HEK293T (cell line): ENCODE measurements at regions not wholly inside any gene's neighbourhood (a gene's known extent, or its start where the extent isn't known, plus 50 kb on each side); places are given as distances from the start of the nearest gene placed in this dataset.
A peak's percentile ranks its signal among the peaks of the same experiment; 100 is the strongest.
"Not testable (repeated sequence)": the region's sequence is repeated elsewhere in the genome, so short reads cannot be mapped to it uniquely, and the experiment has no call there.

Experiments
- CTCF ChIA-PET: fragments of 350-600 bp; formaldehyde crosslinking; extraction: SDS; loops from one replicate; lab custom pipeline; 2021; ENCODE audit warnings: antibody characterized with exemption, inconsistent platforms; lab: Yijun Ruan, JAX
- POLR2A ChIA-PET: fragments of 350-600 bp; formaldehyde crosslinking; extraction: SDS; loops from one replicate; lab custom pipeline; 2020; ENCODE audit warnings: antibody characterized with exemption, inconsistent platforms; lab: Yijun Ruan, JAX
- DNase-seq: peaks from one replicate; pipeline ENCODE4 v3.0.0; 2012; ENCODE audit warnings: mixed read lengths; ENCODE audit errors: extremely low spot score
- ARNT ChIP-seq: fragments of 450-650 bp; IDR thresholded peaks from 2 replicates; pipeline ENCODE4 v1.6.1; 2017; ENCODE audit warnings: mild to moderate bottlenecking
- BHLHE40 ChIP-seq: fragments of 450-650 bp; IDR thresholded peaks from 2 replicates; pipeline ENCODE4 v1.6.1; 2016; ENCODE audit warnings: mild to moderate bottlenecking, moderate library complexity, borderline replicate concordance
- CTBP1 ChIP-seq: fragments of 450-650 bp; IDR thresholded peaks from 2 replicates; pipeline ENCODE4 v1.6.1; 2016; ENCODE audit warnings: borderline replicate concordance
- ELF4 ChIP-seq: fragments of 450-650 bp; IDR thresholded peaks from 2 replicates; pipeline ENCODE4 v1.6.1; 2017; ENCODE audit warnings: antibody characterized with exemption
- FOXA1 ChIP-seq: fragments of 450-650 bp; IDR thresholded peaks from 2 replicates; pipeline ENCODE4 v1.6.1; 2016; ENCODE audit warnings: mild to moderate bottlenecking
- FOXK2 ChIP-seq: fragments of 450-650 bp; IDR thresholded peaks from 2 replicates; pipeline ENCODE4 v1.6.1; 2016; ENCODE audit warnings: mild to moderate bottlenecking
- FOXM1 ChIP-seq: fragments of 450-650 bp; IDR thresholded peaks from 2 replicates; pipeline ENCODE4 v1.6.1; 2017; ENCODE audit warnings: mild to moderate bottlenecking, borderline replicate concordance
- HDGF ChIP-seq: fragments of 450-650 bp; IDR thresholded peaks from 2 replicates; pipeline ENCODE4 v1.6.1; 2017; ENCODE audit warnings: antibody characterized with exemption, borderline replicate concordance
- L3MBTL2 ChIP-seq: fragments of 450-650 bp; conservative IDR thresholded peaks from 2 replicates; pipeline ENCODE4 v1.6.1; 2016; ENCODE audit warnings: mild to moderate bottlenecking
- LEF1 ChIP-seq: fragments of 450-650 bp; IDR thresholded peaks from 2 replicates; pipeline ENCODE4 v1.6.1; 2017; ENCODE audit warnings: mild to moderate bottlenecking, borderline replicate concordance
- NFRKB ChIP-seq: fragments of 450-650 bp; IDR thresholded peaks from 2 replicates; pipeline ENCODE4 v1.6.1; 2016; ENCODE audit warnings: mild to moderate bottlenecking, moderate library complexity
- SP1 ChIP-seq: fragments of 450-650 bp; IDR thresholded peaks from 2 replicates; pipeline ENCODE4 v1.6.1; 2017
- SUZ12 ChIP-seq: fragments of 450-650 bp; IDR thresholded peaks from 2 replicates; pipeline ENCODE4 v1.6.1; 2016; ENCODE audit warnings: mild to moderate bottlenecking
- TARDBP ChIP-seq: fragments of 450-650 bp; IDR thresholded peaks from 2 replicates; pipeline ENCODE4 v1.6.1; 2016
- ZNF384 ChIP-seq: fragments of 450-650 bp; IDR thresholded peaks from 2 replicates; pipeline ENCODE4 v1.6.1; 2016
- TF ChIP-seq, protein P1 (sequence below): fragments of 450-650 bp; IDR thresholded peaks from 2 replicates; pipeline ENCODE4 v1.6.1; 2016

DNA sequence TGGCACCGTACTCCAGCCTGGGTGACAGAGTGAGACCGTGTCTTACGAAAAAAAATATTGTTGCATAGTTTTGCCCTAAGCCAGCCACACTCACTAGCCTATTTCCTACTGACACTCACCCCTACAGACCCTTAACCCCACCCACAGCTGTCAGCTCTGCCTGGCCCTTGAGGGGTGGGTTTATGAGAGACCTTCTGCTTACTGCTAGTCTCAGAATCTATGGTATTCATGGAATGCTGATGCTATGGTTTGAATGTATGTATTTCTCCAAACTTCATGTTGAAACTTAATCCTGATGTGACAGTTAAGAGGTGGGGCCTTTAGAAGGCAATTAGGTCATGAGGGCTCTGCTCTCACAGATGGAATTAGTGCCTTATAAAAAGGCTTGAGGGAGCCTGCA, 79.2 kb upstream of the LRCH1 start:
- POLR2A ChIA-PET: no interaction called here
- no peak for DNase-seq
- CTCF ChIA-PET: no interaction called here
- TF ChIP-seq HDGF (no peak), CTBP1 (no peak), LEF1 (no peak), FOXM1 (no peak), L3MBTL2 (no peak)

DNA sequence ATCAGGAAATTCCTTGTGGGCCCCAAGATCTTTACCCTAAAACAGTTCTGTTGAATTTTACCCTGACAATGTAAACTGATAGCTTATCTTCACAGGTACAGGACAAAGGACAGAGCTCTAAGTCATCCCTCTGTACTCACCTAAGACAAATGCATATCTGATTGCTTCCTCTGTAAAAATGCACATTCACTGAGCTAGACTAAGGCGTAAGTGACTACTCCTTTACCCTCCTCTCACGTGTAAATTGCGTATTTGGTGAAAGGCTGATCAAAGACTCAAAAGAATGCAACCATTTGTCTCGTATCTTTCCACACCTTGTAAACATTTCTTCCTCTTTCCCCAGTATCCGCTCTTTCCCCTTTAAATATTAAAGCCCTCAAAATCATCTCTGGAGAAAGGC, 80.6 kb upstream of the LRCH1 start:
- no peak for DNase-seq

DNA sequence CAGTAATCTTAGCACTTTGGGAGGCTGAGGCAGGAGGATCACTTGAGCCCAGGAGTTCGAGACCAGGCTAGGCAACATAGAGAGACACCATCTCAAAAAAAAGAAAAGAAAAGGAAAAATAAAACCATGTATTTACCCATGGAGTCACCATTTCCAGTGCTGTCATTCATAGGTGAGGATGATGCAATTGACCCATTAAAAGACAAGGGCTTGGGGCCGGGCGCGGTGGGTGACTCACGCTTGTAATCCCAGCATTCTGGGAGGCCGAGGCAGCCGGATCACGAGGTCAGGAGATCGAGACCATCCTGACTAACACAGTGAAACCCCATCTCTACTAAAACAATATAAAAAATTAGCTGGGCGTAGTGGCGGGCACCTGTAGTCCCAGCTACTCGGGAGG, 82.6 kb upstream of the RUBCNL start:
- POLR2A ChIA-PET, CTCF ChIA-PET: not testable (repeated sequence)
- TF ChIP-seq, protein P1, sequence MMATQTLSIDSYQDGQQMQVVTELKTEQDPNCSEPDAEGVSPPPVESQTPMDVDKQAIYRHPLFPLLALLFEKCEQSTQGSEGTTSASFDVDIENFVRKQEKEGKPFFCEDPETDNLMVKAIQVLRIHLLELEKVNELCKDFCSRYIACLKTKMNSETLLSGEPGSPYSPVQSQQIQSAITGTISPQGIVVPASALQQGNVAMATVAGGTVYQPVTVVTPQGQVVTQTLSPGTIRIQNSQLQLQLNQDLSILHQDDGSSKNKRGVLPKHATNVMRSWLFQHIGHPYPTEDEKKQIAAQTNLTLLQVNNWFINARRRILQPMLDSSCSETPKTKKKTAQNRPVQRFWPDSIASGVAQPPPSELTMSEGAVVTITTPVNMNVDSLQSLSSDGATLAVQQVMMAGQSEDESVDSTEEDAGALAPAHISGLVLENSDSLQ: peak; percentile 42; the same call in 1 of the 2 replicates

More for the DNA sequence above, 80.6 kb upstream of the LRCH1 start:
- ChIA-PET POLR2A (no interaction called here), CTCF (no interaction called here)
- no peak for TF ChIP-seq CTBP1

DNA sequence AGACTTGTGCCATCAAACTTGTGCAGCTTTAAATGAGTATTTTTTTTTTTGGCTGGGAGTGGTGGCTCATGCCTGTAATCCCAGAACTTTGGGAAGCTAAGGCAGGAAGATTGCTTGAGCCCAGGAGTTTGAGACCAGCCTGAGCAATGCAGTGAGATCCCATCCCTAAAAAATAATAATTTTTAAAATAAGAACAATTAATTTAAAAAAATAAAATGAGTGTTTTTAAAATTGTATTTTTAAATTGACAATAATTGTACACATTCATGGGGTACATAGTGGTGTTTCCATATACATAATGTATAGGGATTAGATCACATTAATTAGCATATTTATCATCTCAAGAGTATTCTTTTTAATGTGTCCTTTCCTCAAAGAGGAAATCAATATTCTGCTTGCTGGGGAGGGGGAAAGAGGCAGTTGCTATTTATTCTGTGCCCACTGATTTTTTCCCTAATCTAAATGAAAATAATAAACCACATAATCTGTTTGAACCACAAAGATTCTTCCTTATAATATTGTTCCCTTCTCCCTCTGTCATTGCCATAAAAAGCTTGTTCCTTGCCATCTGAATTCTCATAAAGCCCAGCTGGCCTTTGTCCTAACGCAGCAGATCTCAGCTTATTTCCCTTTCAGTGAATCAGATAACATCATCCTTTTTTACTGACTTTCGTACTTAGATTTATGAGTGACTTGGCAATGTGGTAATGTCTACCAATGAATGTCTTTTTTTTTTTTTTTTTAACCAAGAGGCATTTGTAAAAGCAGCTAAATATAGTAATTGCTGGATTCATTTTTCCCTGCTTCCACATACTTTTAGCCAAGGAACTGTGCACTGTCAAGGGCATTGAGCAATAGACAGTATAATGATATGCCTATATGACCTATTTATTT, 81.8 kb upstream of the RUBCNL start:
- TF ChIP-seq, protein P1: peak; percentile 90
- TF ChIP-seq FOXM1 (no peak), ZNF384 (peak; percentile 88)
- no peak for DNase-seq
- CTCF ChIA-PET: interaction anchor here (0.6 kb wide), 2 partner anchors 22 to 186 kb away, joined by 4 to 5 read pairs; no protein-coding TSS in a partner anchor
- POLR2A ChIA-PET: no interaction called here

More for the DNA sequence above, 82.6 kb upstream of the RUBCNL start:
- not testable (repeated sequence) for DNase-seq

DNA sequence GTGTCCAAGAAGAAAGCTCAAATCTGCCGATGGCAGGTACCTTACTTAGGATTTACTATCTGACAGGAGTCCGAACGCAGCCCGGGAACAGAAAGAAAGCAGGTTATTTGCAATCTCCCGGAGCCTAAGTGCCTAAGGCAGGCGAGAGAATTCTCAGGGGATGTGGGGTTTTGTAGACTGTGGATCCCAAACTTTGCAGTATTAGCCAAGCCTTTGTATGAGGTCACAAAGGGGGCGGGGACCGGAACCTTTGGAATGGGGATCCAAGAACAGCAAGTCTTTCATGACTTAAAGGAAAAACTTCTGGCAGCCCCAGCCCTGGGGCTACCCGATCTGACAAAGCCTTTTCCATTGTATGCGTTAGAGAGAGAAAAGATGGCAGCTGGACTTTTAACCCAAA, 80.6 kb upstream of the RUBCNL start:
- POLR2A ChIA-PET, CTCF ChIA-PET, DNase-seq: not testable (repeated sequence)

DNA sequence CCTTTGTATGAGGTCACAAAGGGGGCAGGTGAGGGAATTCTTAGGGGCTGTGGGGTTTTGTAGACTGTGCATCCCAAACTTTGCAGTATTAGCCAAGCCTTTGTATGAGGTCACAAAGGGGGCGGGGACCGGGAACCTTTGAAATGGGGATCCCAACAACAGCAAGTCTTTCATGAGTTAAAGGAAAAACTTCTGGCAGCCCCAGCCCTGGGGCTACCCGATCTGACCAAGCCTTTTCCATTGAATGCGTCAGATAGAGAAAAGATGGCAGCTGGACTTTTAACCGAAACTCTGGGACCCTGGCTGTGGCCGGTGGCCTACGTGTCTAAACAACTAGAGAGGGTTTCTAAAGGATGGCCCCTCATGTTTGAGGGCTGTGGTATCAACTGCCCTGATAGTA, 79.0 kb upstream of the RUBCNL start:
- CTCF ChIA-PET: interaction anchor here (0.7 kb wide), 1 partner anchor 56 kb away, joined by 4 read pairs; no protein-coding TSS in a partner anchor
- DNase-seq, POLR2A ChIA-PET: not testable (repeated sequence)

DNA sequence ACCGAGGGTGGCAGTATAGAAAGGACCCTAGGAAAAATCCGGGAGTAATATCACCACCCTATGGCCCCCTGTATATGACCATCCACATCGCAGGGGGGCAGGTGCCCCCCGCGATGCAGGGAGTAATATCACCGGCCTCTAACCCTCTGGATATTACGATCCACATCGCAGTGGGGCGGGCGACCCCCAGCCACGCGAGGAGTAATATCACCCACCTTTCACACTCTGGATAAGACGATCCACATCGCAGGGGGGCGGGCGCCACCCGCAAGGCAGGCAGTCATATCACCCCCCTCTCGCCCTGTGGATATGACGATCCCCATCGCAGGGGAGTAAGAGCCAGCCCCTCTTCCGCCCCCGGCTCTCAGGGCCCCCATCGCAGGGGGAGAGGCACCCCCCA, 76.7 kb upstream of the RUBCNL start:
- ChIA-PET CTCF (no interaction called here), POLR2A (no interaction called here)
- TF ChIP-seq ARNT (no peak), FOXM1 (no peak), HDGF (no peak), LEF1 (no peak), ELF4 (no peak), ZNF384 (no peak), FOXK2 (no peak), NFRKB (no peak), SUZ12 (no peak), SP1 (no peak), TARDBP (no peak), BHLHE40 (no peak), CTBP1 (no peak), FOXA1 (no peak), L3MBTL2 (no peak)
- TF ChIP-seq, protein P1: no peak
- DNase-seq: no peak

DNA sequence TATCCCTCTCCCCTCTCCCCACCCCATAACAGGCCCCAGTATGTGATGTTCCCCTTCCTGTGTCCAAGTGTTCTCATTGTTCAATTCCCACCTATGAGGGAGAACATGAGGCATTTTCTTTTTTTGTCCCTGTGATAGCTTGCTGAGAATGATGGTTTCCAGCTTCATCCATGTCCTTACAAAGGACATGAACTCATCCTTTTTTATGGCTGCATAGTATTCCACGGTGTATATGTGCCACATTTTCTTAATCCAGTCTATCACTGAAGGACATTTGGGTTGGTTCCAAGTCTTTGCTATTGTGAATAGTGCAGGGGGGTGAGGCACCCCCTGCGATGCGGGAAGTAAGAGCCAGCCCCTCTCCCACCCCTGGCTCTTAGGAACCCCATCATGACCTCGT, 73.2 kb upstream of the RUBCNL start:
- POLR2A ChIA-PET, DNase-seq, CTCF ChIA-PET: not testable (repeated sequence)

DNA sequence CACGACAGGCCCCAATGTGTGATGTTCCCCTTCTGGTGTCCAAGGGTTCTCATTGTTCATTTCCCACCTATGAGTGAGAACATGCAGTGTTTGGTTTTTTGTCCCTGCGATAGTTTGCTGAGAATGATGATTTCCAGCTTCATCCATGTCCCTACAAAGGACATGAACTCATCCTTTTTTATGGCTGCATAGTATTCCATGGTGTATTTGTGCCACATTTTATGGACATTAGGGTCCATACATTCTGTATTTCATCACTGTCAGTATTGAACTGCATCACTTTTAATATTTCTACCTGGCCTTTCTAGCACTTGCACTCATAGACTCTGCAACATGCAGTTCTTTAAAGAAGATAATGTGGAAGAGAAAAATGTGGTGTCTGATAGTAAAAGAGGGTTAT, 70.2 kb upstream of the RUBCNL start:
- DNase-seq, CTCF ChIA-PET, POLR2A ChIA-PET: not testable (repeated sequence)

DNA sequence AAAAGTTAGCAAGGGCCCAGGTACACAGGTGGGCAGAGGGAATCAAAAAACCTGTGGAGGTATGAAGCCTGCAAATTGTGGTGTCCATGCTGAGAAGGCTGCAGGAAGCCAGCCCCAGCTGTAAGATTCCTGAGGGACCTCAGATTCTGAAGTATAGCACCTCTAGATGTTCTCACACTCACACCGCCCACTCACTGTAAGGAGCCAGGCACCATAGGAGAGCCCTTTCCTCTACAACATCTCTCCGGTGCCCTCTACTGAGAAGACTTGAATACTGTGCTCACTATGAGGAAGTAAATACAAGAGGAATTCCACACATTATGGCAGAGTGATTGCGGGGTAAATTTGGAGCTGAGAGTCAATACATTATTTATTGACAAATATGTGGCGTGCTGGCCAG, 68.9 kb upstream of the RUBCNL start:
- DNase-seq, POLR2A ChIA-PET: not testable (repeated sequence)
- CTCF ChIA-PET: interaction anchor here (0.7 kb wide), 1 partner anchor 19 kb away, joined by 3 read pairs; no protein-coding TSS in a partner anchor

DNA sequence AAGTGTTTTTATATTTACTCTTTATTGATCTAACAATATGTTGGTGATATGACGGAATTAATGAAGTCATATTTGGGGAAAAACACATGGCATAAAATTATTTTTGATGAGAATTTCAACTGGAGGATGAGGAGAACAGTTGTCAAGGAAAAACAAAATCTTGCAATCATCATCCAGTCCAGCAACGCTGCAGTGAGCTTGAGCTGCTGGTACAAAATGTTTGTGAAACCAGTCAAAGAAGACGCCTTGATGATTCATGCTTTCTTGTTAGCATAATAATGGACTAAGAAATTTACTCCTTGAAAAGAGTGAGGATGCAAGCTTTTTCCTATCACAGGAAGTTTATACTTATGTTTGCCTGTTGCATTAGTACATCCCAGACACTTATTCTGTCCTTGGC, 64.1 kb upstream of the RUBCNL start:
- DNase-seq, POLR2A ChIA-PET, CTCF ChIA-PET: not testable (repeated sequence)

DNA sequence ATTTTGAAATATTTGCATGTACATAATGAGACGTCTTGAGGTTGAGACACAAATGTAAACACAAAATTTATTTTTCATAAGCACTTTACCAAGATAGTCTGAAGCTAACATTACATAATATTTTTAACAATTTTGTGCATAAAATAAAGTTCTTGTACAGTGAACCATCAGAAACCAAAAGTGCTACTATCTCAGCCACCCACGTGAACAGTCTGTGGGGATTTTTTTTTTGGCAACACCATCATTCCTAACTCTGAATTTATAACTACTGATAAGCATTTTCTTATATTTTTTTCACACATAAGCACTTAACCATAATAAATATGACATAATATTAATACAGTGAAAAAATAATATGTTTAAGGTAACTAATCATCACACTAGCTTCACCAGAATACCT, 62.9 kb upstream of the RUBCNL start:
- POLR2A ChIA-PET, DNase-seq, CTCF ChIA-PET: not testable (repeated sequence)

DNA sequence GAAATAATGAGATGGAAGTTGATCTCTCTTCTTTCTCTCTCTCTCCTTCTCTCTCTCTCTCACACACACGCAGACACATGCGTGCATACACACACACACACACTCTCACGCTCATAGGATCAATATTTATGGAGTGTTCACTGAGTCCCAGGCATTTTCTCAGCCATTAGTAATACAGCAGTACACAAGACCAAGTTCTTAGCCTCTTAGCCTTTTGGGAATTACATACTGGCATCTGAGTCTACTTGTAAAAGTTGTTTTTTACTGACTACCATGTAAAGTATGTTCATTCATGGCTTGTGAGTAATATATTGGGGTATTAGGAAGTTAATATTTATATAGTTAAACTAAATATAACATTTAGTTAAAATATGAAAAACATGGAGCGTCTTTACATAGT, 61.1 kb upstream of the RUBCNL start:
- DNase-seq, POLR2A ChIA-PET, CTCF ChIA-PET: not testable (repeated sequence)
